Right atrium auricular region (tissue), 2 donors: ENCODE measurements at regions not wholly inside any gene's neighbourhood (a gene's known extent, or its start where the extent isn't known, plus 50 kb on each side); places are given as distances from the start of the nearest gene placed in this dataset.
A peak's percentile ranks its signal among the peaks of the same experiment; 100 is the strongest.

Source experiments
- DNase-seq: peaks from one replicate; pipeline ENCODE4 v3.0.0-alpha.2; 2019; ENCODE audit warnings: low spot score
- H3K27ac ChIP-seq, 2 donors: fragments of 200-600 bp; sonication (generic); 1 replicate in 1 of 2; 2 replicates in 1 of 2; pipeline ENCODE4 v1.5.1; 2016 to 2019
- H3K27me3 ChIP-seq, 2 donors: fragments of 200-600 bp; sonication (generic); one replicate each; pipeline versions ENCODE4 v1.5.1 to v1.6.0; 2017 to 2019
- H3K36me3 ChIP-seq: fragments of 200-600 bp; sonication (generic); one replicate; pipeline ENCODE4 v1.5.1; 2016
- H3K4me1 ChIP-seq, 2 donors: fragments of 200-600 bp; sonication (generic); one replicate each; pipeline versions ENCODE4 v1.5.1 to v1.6.0; 2017 to 2019
- H3K4me3 ChIP-seq, 2 donors: fragments of 200-600 bp; sonication (generic); 1 replicate in 1 of 2; 2 replicates in 1 of 2; pipeline ENCODE4 v1.5.1; 2017 to 2019; ENCODE audit warnings: mild to moderate bottlenecking in 1 of 2, moderate library complexity in 1 of 2
- H3K9me3 ChIP-seq, 2 donors: fragments of 200-600 bp; sonication (generic); one replicate each; pipeline ENCODE4 v1.5.1; 2019
- TF ChIP-seq, protein P1 (sequence below), 2 donors: fragments of 200-600 bp; sonication (generic); IDR thresholded peaks; one replicate each; pipeline ENCODE4 v1.5.1; 2019; ENCODE audit warnings: antibody characterized with exemption in 2 of 2

DNA sequence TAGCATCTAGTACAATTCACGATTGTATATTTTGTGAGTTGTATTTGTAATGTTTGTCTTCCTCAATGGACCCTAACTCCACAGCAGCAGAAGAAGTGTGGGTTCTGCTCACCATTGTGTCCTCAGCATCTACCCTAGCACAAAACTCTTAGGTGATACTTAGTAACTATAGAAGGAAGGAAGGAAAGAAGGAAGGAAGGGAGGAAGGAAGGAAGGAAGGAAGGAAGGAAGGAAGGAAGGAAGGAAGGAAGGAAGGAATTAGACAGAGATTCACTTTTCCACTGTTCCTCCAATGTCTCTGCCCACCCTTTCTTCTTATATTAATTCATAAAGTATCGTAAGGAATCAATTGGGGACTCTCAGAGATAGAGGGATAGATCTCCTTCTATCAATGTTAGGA lies 288.2 kb downstream of the NFIB start:
- Histone ChIP-seq H3K4me3 (no peak overlapping the region), H3K36me3 (no peaks in the 10 kb centered on the region), H3K27me3 (no peaks in the 10 kb centered on the region), H3K4me1 (peaks cover 0 to 41% of the 10 kb centered on the region in 2 donors), H3K9me3 (no peaks in the 10 kb centered on the region), H3K27ac (peak overlapping the region in 1 of 2 donors; percentile 91)
- no peak for DNase-seq
- TF ChIP-seq, protein P1, sequence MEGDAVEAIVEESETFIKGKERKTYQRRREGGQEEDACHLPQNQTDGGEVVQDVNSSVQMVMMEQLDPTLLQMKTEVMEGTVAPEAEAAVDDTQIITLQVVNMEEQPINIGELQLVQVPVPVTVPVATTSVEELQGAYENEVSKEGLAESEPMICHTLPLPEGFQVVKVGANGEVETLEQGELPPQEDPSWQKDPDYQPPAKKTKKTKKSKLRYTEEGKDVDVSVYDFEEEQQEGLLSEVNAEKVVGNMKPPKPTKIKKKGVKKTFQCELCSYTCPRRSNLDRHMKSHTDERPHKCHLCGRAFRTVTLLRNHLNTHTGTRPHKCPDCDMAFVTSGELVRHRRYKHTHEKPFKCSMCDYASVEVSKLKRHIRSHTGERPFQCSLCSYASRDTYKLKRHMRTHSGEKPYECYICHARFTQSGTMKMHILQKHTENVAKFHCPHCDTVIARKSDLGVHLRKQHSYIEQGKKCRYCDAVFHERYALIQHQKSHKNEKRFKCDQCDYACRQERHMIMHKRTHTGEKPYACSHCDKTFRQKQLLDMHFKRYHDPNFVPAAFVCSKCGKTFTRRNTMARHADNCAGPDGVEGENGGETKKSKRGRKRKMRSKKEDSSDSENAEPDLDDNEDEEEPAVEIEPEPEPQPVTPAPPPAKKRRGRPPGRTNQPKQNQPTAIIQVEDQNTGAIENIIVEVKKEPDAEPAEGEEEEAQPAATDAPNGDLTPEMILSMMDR (IDR thresholded peaks at IDR 0.05) = no peak

DNA sequence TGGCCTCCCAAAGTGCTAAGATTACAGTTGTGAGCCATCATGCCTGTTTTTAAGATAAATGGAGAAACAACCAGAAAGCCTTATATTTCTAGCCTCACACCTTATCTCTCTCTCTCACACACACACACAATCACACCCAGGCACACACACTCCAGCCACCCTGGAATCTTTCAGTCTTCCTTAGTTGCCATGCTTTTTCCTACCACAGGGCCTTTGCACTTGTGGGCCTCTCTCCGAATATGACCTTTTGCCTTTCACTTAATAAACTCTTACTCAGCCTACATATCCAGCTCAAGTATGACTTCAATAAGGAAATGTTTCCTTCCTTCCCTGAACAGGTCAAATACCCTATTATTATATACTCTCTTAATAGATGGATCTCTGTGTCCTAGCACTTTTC lies 290.7 kb downstream of the NFIB start:
- Histone ChIP-seq H3K9me3 (no peaks in the 10 kb centered on the region), H3K4me3 (no peak overlapping the region), H3K27me3 (no peaks in the 10 kb centered on the region), H3K36me3 (no peaks in the 10 kb centered on the region), H3K27ac (no peak overlapping the region), H3K4me1 (peaks cover 0 to 35% of the 10 kb centered on the region in 2 donors)
- TF ChIP-seq, protein P1 (IDR thresholded peaks at IDR 0.05) = no peak
- DNase-seq = no peak

DNA sequence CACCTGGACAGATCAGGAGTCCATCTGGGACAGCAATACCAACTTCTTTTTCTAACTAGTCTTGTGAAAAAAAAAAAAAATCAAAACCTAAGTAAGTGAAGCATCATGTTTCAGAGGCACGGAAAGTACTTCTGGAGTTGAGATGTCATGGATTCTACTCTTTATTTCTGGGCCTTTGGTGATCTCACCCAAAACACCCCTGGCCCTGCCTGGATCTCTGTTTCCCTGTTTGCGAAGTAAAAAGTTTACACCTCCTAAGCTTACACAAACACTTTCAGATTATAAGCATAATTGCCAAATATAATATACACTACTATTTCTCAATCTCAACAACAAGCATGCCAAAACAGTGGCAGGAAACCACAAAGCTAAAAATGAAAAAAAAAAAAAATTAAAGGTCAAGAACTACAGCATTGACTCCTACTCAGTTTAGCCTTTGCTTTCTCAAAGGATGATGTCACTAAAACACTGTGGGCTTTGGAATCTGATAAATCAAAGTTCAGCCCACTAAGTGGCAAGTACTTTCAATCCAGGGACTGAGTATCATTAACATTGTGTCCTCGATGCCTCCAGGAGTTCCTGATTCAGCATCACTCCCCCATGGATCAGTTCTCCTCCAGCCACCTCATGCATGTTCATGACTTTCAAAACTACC lies 291.9 kb downstream of the NFIB start:
- H3K27ac ChIP-seq = no peak overlapping the region

DNA sequence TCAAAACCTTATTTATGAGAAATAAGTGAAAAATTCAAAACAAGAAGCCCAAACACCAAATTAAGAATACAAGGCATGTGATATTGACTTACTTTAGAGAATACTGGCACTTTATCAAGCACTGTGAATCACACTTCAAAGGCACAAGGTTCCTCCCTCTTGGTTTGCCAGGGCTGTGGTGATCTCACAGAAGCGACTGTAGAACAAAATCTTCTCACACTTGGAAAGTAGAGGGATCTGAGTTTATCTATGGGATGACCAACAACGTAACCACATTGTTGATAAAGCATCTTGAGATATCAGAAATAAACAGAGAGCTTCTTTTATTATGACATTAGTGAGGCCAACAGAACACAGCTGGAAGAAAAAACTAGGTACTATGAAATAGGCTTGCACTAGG lies 295.9 kb downstream of the NFIB start:
- Histone ChIP-seq H3K27ac (peak overlapping the region in 1 of 2 donors; percentile 42), H3K4me1 (peaks cover 0 to 37% of the 10 kb centered on the region in 2 donors), H3K4me3 (no peak overlapping the region), H3K27me3 (no peaks in the 10 kb centered on the region), H3K36me3 (no peaks in the 10 kb centered on the region), H3K9me3 (no peaks in the 10 kb centered on the region)
- no peak for DNase-seq
- TF ChIP-seq, protein P1 (IDR thresholded peaks at IDR 0.05) = no peak

More for the DNA sequence above, 291.9 kb downstream of the NFIB start:
- no peak overlapping the region for H3K4me3 ChIP-seq
- no peaks in the 10 kb centered on the region for H3K36me3 ChIP-seq
- H3K27me3 ChIP-seq = no peaks in the 10 kb centered on the region
- DNase-seq = no peak
- peaks cover 0 to 37% of the 10 kb centered on the region in 2 donors for H3K4me1 ChIP-seq
- TF ChIP-seq, protein P1 (IDR thresholded peaks at IDR 0.05) = no peak
- no peaks in the 10 kb centered on the region for H3K9me3 ChIP-seq

DNA sequence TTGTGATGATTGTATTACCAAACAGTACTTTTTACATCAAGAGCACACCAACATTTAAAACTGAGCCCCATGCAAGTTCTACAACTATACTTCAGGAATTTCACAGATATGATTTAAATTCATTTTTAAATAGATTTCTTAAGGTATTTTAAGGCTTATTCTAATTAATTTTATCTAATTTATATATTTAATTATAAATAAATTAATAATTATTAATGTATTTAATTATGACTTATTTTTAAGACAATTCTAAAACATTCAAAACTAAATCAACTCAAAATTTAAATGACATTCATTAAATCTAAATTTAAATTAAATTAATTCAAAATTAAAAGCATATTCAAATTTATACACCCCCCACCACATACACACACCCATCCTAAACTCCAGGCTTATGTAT lies 299.2 kb downstream of the NFIB start:
- no peaks in the 10 kb centered on the region for H3K27me3 ChIP-seq
- H3K27ac ChIP-seq = peak overlapping the region; percentile 72 to 81
- TF ChIP-seq, protein P1 (IDR thresholded peaks at IDR 0.05) = no peak
- H3K9me3 ChIP-seq = no peaks in the 10 kb centered on the region
- H3K4me3 ChIP-seq = no peak overlapping the region
- H3K36me3 ChIP-seq = no peaks in the 10 kb centered on the region
- H3K4me1 ChIP-seq = peaks cover 0 to 34% of the 10 kb centered on the region in 2 donors
- DNase-seq = no peak

DNA sequence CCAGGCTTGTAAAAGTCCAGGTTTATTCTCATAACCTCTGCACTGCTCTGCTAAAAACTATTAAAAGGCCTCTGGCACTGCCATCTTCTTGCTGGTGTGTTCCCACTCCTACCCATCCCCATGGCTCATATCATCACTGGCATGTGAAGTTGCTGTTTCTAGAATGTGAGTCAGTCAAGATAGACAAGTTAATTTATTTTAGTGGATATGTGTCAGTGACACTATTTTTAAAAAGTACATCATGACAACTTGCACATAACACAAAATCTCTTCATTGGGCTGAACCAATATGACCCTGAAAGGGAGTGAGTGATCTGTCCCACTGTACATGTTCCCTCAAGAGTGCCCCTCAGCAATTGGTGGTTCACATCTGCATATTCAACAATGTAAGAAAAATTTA lies 299.7 kb downstream of the NFIB start:
- H3K27me3 ChIP-seq = no peaks in the 10 kb centered on the region
- H3K4me1 ChIP-seq = peaks cover 0 to 34% of the 10 kb centered on the region in 2 donors
- no peak overlapping the region for H3K4me3 ChIP-seq
- no peaks in the 10 kb centered on the region for H3K9me3 ChIP-seq
- TF ChIP-seq, protein P1 (IDR thresholded peaks at IDR 0.05) = no peak
- no peaks in the 10 kb centered on the region for H3K36me3 ChIP-seq
- no peak for DNase-seq
- H3K27ac ChIP-seq = peak overlapping the region; percentile 72 to 81
